ENCODE measurements at regions not wholly inside any gene's neighbourhood (a gene's known extent, or its start where the extent isn't known, plus 50 kb on each side); places are given as distances from the start of the nearest gene placed in this dataset.

GRCh38 chr2:195031411-195031810 lies 625.6 kb upstream of the SLC39A10 start:
- TF ChIP-seq CTCF (conservative IDR thresholded peaks at IDR 0.05; ENCODE audit: low read depth, low read length) (no peak), EZH2phosphoT487 (IDR thresholded peaks at IDR 0.05; ENCODE audit: borderline replicate concordance, low read length) (no peak)
